KMS-11 (cell line): ENCODE measurements at regions not wholly inside any gene's neighbourhood (a gene's known extent, or its start where the extent isn't known, plus 50 kb on each side); places are given as distances from the start of the nearest gene placed in this dataset.

ENCODE experiments used
- H2AFZ ChIP-seq: fragments of 200-600 bp; sonication (generic); 2 replicates; pipeline ENCODE4 v1.6.1; 2016; ENCODE audit warnings: antibody characterized with exemption, mixed run types, low read depth
- H3K27ac ChIP-seq: fragments of 200-600 bp; sonication (generic); 2 replicates; pipeline ENCODE4 v1.6.1; 2016; ENCODE audit warnings: mild to moderate bottlenecking, mixed run types
- H3K27me3 ChIP-seq: fragments of 200-600 bp; sonication (generic); 2 replicates; pipeline ENCODE4 v1.6.1; 2017; ENCODE audit warnings: mild to moderate bottlenecking, low read depth, mixed run types, moderate library complexity; ENCODE audit not compliant: insufficient read depth
- H3K36me3 ChIP-seq: fragments of 200-600 bp; sonication (generic); 2 replicates; pipeline ENCODE4 v1.6.1; 2017; ENCODE audit warnings: mild to moderate bottlenecking, mixed run types; ENCODE audit not compliant: insufficient read depth
- H3K4me1 ChIP-seq: fragments of 200-600 bp; sonication (generic); 2 replicates; pipeline ENCODE4 v1.6.1; 2016; ENCODE audit warnings: mild to moderate bottlenecking, low read depth, mixed run types; ENCODE audit not compliant: poor library complexity, severe bottlenecking
- H3K4me2 ChIP-seq: fragments of 200-600 bp; sonication (generic); 2 replicates; pipeline ENCODE4 v1.7.0; 2016; ENCODE audit warnings: mild to moderate bottlenecking, mixed run types
- H3K4me3 ChIP-seq: fragments of 200-600 bp; sonication (generic); IDR thresholded peaks from 2 replicates; pipeline ENCODE4 v1.6.1; 2017; ENCODE audit warnings: low read depth, low read length, mixed read lengths; ENCODE audit not compliant: insufficient read depth
- H3K79me2 ChIP-seq: fragments of 200-600 bp; sonication (generic); 2 replicates; pipeline ENCODE4 v1.6.1; 2016; ENCODE audit warnings: low read depth, mixed run types; ENCODE audit not compliant: insufficient read depth
- H3K9ac ChIP-seq: fragments of 200-600 bp; sonication (generic); 2 replicates; pipeline ENCODE4 v1.6.1; 2016; ENCODE audit warnings: mild to moderate bottlenecking, mixed run types
- H4K20me1 ChIP-seq: fragments of 200-600 bp; sonication (generic); 2 replicates; pipeline ENCODE4 v1.6.1; 2016; ENCODE audit warnings: mild to moderate bottlenecking, mixed run types; ENCODE audit not compliant: insufficient read depth
- CTCF ChIP-seq: fragments of 200-600 bp; sonication (generic); conservative IDR thresholded peaks from 2 replicates; pipeline ENCODE4 v1.6.1; 2017; ENCODE audit warnings: low read depth, mild to moderate bottlenecking, antibody characterized with exemption, low read length, moderate library complexity, mixed read lengths

- no peaks in the 10 kb centered on the region for H3K79me2 ChIP-seq
- H3K4me3 ChIP-seq, result no peak overlapping the region
- no peak overlapping the region for H3K9ac ChIP-seq
- H3K4me1 ChIP-seq, result no peaks in the 10 kb centered on the region
- H4K20me1 ChIP-seq, result no peaks in the 10 kb centered on the region
- no peak overlapping the region for H2AFZ ChIP-seq
- no peaks in the 10 kb centered on the region for H3K27me3 ChIP-seq
- H3K27ac ChIP-seq, result no peak overlapping the region
- no peak overlapping the region for H3K4me2 ChIP-seq
- no peaks in the 10 kb centered on the region for H3K36me3 ChIP-seq
- TF ChIP-seq CTCF, result no peak
Observed at GRCh38 chr4:31089815-31090214, 369.6 kb downstream of the PCDH7 start.

GRCh38 chr4:31094474-31094873 lies 374.3 kb downstream of the PCDH7 start:
- Histone ChIP-seq H3K36me3 (no peaks in the 10 kb centered on the region), H3K9ac (no peak overlapping the region), H4K20me1 (no peaks in the 10 kb centered on the region), H3K27me3 (no peaks in the 10 kb centered on the region), H3K27ac (no peak overlapping the region), H3K4me2 (no peak overlapping the region), H3K79me2 (no peaks in the 10 kb centered on the region), H3K4me3 (no peak overlapping the region), H2AFZ (no peak overlapping the region), H3K4me1 (no peaks in the 10 kb centered on the region)
- TF ChIP-seq CTCF, result no peak

GRCh38 chr4:31097999-31098398 lies 377.8 kb downstream of the PCDH7 start:
- no peak overlapping the region for H3K27ac ChIP-seq
- no peak overlapping the region for H3K9ac ChIP-seq
- no peak overlapping the region for H3K4me2 ChIP-seq
- no peaks in the 10 kb centered on the region for H3K27me3 ChIP-seq
- H3K4me3 ChIP-seq, result no peak overlapping the region
- H2AFZ ChIP-seq, result no peak overlapping the region
- H3K36me3 ChIP-seq, result no peaks in the 10 kb centered on the region
- TF ChIP-seq CTCF, result no peak
- no peaks in the 10 kb centered on the region for H4K20me1 ChIP-seq
- H3K79me2 ChIP-seq, result no peaks in the 10 kb centered on the region
- no peaks in the 10 kb centered on the region for H3K4me1 ChIP-seq

GRCh38 chr4:31100536-31100935 lies 380.4 kb downstream of the PCDH7 start:
- no peak overlapping the region for H2AFZ ChIP-seq
- H3K9ac ChIP-seq, result no peak overlapping the region
- H3K4me2 ChIP-seq, result no peak overlapping the region
- H3K79me2 ChIP-seq, result no peaks in the 10 kb centered on the region
- H3K27me3 ChIP-seq, result no peaks in the 10 kb centered on the region
- no peaks in the 10 kb centered on the region for H3K36me3 ChIP-seq
- TF ChIP-seq CTCF, result no peak
- H4K20me1 ChIP-seq, result no peaks in the 10 kb centered on the region
- H3K4me3 ChIP-seq, result no peak overlapping the region
- H3K4me1 ChIP-seq, result no peaks in the 10 kb centered on the region
- no peak overlapping the region for H3K27ac ChIP-seq

GRCh38 chr4:31104043-31104442 lies 383.9 kb downstream of the PCDH7 start:
- no peaks in the 10 kb centered on the region for H3K4me1 ChIP-seq
- no peak overlapping the region for H3K4me3 ChIP-seq
- H3K27me3 ChIP-seq, result no peaks in the 10 kb centered on the region
- TF ChIP-seq CTCF, result no peak
- H3K4me2 ChIP-seq, result no peak overlapping the region
- H3K27ac ChIP-seq, result no peak overlapping the region
- no peak overlapping the region for H3K9ac ChIP-seq
- no peaks in the 10 kb centered on the region for H3K79me2 ChIP-seq
- H3K36me3 ChIP-seq, result no peaks in the 10 kb centered on the region
- no peaks in the 10 kb centered on the region for H4K20me1 ChIP-seq
- H2AFZ ChIP-seq, result no peak overlapping the region
